Endometrium (tissue), 2 donors: ENCODE measurements at regions not wholly inside any gene's neighbourhood (a gene's known extent, or its start where the extent isn't known, plus 50 kb on each side); places are given as distances from the start of the nearest gene placed in this dataset.
"Not testable (repeated sequence)": the region's sequence is repeated elsewhere in the genome, so short reads cannot be mapped to it uniquely, and the experiment has no call there.

ENCODE experiments used
- FAIRE-seq: peaks from 2 replicates; lab custom pipeline; 2012; peaks lifted over from hg19 to GRCh38; lab: Jason Lieb, UNC
- donor health status: control.
- donor health status: control.

- no peak for FAIRE-seq
These were observed 168.2 kb downstream of the TBC1D2B start for GRCh38 chr15:77909182-77909940.

DNA sequence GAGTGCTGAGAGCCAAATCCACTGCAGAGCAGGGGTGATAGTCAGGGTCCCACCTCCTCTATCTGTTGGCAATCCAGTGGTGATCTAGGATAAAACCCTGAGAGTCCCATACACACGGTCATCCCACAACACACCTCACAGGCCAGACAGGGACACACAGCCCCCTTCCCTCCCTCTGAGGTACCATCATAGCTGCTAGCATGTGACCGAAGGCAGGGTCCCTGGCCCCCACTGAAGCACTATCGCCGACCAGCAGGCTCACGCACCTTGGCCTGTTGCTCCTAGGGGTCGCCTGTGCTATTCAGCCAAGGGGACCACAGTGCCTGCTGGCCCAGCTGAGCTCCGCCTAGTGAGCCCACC lies 168.8 kb downstream of the TBC1D2B start:
- not testable (repeated sequence) for FAIRE-seq

GRCh38 chr15:77907824-77908751 lies 169.4 kb downstream of the TBC1D2B start:
- FAIRE-seq: no peak

DNA sequence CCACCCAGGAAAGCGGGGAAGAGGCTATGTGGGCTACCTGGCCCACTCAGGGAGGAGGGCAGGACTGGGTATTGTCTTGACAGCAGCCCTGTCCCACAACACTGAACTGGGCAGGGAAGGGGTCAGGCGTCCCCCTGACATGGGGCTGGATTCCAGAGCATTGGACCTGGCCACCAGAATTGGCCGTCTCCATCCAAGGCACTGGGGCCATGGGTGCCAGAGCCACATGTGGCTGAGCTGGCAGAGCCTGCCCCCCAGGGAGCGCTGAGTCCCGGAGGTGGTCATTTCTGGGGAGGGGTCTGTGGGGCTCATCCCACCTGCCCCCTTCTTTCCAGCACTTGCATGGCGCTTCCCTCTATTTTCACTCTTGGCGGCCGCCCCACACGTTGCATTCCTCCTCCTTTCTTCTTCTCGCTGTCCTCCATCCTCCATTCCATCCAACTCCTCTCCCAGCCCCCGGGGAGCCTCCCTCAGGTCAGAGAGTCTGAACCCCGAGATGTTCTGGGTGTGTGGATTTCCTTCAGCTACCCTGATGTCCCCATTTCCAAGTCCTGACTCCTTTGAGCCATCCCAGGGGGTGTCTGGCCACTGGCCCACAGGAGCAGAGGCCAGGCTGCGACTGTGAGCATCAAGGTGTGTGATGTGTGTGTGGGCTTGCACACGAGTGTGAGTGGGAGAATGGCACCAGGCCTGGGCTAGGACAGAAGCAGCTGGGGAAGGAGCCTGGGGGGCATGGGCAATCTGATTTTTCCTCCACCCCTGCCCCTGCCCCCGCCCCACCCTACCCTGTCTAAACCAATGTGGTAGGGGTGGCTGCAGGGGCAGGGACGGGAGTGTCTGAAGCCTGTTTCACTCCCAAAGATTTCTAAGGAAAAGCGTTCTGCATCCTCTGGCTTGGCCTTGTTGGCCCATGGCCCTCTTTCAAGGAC lies 171.2 kb downstream of the TBC1D2B start:
- FAIRE-seq: not testable (repeated sequence)

DNA sequence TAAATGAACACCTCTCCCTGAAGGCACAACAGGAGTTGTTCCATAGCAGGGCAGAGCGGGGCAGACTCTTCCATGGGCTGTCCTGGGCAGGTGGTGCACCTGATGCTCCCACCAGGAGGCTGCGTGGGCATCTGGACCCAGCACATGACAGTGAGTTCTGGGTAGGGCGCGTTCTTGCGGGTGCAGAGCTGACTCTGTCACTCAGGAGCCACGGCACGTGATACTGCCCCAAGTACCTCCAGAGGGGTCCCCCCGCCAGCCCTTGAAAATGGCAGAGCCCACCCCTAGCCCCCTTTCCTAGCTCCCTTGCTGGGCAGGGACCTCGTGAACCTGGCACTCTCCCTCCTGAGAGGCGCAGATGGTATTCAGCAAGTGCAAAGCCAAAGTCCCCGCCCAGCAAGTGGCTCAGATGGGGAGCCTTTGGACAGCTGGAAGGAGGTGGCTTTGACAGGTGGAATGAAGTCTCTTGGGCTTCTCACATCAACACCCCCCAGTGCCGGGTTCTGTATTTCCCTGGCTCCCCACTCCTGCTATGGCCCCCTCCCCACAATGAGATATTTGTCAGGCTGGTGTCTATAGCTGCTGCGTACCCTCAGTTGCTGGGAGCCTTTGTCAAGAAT lies 172.1 kb downstream of the TBC1D2B start:
- FAIRE-seq: no peak

- no peak for FAIRE-seq
These were observed 172.6 kb downstream of the TBC1D2B start for GRCh38 chr15:77904901-77905300.

DNA sequence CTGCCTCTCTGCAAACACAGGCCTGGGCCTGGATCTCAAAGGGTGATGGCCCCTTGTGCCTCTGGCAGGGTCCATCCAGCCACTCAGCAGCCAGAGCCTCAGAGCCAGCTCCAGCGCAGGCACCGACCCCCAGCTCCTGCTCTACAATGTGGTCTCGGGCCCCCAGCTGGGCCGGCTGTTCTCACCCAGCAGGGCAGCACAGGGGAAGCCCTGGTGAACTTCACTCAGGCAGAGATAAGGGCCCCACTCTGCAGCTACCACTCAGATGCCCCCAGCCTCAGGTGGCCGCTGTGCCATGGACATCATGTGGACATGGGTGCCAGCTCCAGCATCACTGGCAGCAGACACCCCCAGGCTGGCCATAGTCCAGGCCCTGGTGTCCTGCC lies 173.1 kb downstream of the TBC1D2B start:
- FAIRE-seq: no peak

- FAIRE-seq: not testable (repeated sequence)
These were observed 173.6 kb downstream of the TBC1D2B start for GRCh38 chr15:77903761-77904435.

DNA sequence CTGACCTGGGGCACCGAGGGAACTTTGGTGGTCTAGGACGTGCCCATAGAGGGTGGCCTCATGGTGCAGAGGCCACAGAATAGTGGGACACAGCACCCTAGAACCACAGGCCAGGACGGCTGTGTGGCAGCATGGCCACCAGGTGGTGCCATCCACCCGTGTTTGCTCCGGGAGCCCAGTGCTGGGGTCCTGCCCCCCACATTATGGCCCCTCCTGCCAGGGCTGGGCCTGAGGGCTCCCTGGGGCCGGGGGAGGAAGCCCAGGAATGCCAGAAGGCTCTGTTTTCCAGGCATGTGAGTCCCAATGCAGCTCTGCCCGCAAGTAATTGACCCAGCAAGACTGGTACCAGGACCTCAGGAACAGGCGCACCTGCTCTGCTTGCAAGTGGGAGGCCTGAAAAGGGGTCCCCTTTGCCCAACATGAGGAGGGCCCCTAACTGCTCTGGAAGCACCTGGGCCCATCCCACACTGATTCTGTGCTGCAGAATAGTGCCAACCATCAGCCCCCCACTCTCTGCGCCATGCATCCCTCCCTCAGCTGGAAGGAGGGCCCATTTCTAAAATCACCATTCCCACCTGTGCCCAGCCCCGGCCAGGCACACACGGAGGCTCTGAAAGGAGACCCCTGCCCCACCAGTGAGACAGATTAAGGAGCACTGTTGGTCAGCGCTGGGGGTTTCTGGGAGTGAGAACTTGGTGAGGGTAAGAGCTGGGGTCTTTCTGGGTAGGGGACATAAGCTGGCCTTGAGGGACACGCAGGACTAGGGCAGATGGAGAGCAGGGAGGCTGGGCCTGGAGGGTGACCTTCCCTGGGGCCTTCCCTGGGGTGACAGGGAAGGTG lies 174.4 kb downstream of the TBC1D2B start:
- FAIRE-seq: not testable (repeated sequence)

DNA sequence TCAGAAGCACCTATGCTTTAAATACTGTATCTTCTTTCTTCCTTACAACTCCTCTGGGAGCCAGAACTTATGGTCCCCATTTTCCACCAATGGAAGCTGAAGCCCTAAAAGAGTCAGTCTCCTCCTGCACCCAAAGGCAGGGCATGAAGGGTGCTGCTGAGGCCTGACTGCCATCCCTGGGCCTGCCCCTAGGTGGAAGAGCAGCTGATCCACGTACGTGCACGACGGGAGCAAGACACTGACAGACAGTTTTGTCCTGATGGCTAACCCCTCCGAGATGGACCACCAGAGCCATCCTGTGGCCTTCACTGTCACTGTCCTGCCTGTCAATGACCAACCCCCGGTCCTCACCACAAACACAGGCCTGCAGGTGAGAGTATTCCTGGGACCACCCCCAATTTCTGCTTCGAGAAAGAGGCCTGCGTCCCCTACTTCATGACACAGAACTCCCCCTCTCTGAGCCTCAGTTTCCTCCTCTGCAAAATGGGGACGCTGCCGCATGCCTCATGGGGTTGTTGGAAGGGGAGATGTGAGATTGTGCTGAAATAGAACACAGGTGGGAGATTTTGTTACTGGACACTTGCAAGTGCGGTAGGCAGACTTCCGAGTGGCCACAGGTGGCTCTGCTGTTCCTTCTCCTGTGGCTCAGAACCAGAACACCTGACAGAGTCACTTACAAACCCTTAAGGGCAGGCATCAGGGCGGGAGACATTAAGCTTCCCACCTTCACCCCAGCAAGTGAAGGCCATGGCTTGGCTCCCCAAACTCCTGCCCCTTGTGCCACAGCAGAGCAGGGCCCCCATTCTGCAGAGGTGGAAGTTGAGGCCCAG lies 175.4 kb downstream of the TBC1D2B start:
- no peak for FAIRE-seq

GRCh38 chr15:77901251-77901881 lies 176.1 kb downstream of the TBC1D2B start:
- FAIRE-seq: no peak

- not testable (repeated sequence) for FAIRE-seq
These were observed 177.1 kb downstream of the TBC1D2B start for GRCh38 chr15:77900331-77900963.

DNA sequence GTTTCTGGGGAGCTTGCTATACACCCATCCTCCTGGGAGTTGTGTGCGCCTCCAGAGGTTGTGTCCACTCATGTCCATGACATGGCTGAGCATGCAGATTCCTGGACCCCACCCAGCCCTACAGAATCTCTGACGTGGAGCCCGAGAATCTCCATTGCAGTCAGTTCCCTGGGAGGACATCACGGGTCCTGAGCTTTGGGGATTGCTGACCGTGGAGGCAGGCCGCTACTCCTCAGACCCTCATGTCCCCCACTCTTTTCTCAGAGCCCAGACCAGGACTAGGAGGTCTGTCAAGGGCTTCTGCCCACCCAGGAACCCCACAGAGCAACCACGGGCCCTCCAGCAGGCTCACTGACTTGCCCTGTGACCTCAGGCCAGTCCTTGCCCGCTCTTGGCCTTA lies 177.7 kb downstream of the TBC1D2B start:
- FAIRE-seq: not testable (repeated sequence)

DNA sequence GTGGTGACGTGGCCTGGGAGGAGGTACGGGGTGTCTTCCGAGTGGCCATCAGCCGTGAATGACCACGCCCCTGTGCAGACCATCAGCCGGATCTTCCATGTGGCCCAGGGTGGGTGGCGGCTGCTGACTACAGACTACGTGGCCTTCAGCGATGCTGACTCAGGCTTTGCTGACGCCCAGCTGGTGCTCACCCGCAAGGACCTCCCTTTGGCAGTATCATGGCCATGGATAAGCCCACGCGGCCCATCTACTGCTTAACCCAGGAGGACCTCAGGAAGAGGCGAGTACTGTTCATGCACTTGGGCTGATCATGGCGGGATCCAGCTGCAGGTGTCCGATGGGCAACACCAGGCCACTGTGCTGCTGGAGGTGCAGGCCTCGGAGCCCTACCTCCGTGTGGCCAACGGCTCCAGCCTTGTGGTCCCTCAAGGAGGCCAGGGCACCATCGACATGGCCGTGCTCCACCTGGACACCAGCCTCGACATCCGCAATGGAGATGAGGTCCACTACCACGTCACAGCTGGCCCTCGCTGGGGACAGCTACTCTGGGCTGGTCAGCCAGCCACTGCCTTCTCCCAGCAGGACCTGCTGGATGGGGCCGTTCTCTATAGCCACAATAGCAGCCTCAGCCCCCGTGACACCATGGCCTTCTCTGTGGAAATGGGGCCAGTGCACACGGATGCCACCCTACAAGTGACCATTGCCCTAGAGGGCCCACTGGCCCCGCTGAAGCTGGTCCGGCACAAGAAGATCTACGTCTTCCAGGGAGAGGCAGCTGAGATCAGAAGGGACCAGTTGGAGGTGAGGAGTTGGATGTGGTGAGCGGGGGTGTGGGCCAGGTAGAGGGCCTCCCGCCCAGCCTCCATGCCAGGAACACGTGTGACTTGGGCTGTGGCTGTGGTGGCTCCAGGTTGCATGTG lies 178.4 kb downstream of the TBC1D2B start:
- no peak for FAIRE-seq

- no peak for FAIRE-seq
These were observed 179.6 kb downstream of the TBC1D2B start for GRCh38 chr15:77897896-77898406.

- not testable (repeated sequence) for FAIRE-seq
These were observed 180.2 kb downstream of the TBC1D2B start for GRCh38 chr15:77897113-77897895.
